T-cell (primary cell): ENCODE measurements at regions not wholly inside any gene's neighbourhood (a gene's known extent, or its start where the extent isn't known, plus 50 kb on each side); places are given as distances from the start of the nearest gene placed in this dataset.

ENCODE experiments used
- ATAC-seq, 4 experiments: fragments of 200-7000 bp in 3 of 4; fragments of 150-1000 bp in 1 of 4; cut with Tn5 transposase; replicated peaks in 1 of 4; 1 replicate in 3 of 4; 2 replicates in 1 of 4; pipeline ENCODE4 v1.10.0; 2021; ENCODE audit warnings: moderate library complexity in 3 of 4, mild to moderate bottlenecking in 2 of 4, moderate number of reproducible peaks in 1 of 4
- CTCF ChIA-PET, 2 donors: fragments of 300-600 bp; sonication (Branson Sonifier 250); formaldehyde crosslinking; loops; one replicate each; lab custom pipeline; 2022; ENCODE audit warnings: antibody characterized with exemption in 2 of 2; lab: Charles Lee
- POLR2A ChIA-PET, 2 donors: fragments of 300-600 bp; sonication (Branson Sonifier 250); formaldehyde crosslinking; loops; one replicate each; lab custom pipeline; 2022; ENCODE audit warnings: antibody characterized with exemption in 2 of 2; lab: Charles Lee
- DNase-seq, 35 experiments: peaks; one replicate each; pipeline versions ENCODE4 v3.0.0 to v3.0.0-alpha.2; 2013 to 2023
- H3K27ac ChIP-seq: one replicate; pipeline ENCODE4 v1.5.1; 2013; ENCODE audit warnings: low read length
- H3K27me3 ChIP-seq, 2 experiments: replicated peaks in 1 of 2; 1 replicate in 1 of 2; 2 replicates in 1 of 2; pipeline versions ENCODE4 v1.6.1 to v1.7.0; 2013; ENCODE audit warnings: low read length in 1 of 2, mixed read lengths in 1 of 2; ENCODE audit not compliant: control insufficient read depth in 2 of 2, insufficient read depth in 2 of 2; ENCODE audit errors: extremely low read depth in 1 of 2
- H3K36me3 ChIP-seq, 2 donors: 1 replicate in 1 of 2; 2 replicates in 1 of 2; pipeline versions ENCODE4 v1.6.1 to v1.7.0; 2013; ENCODE audit warnings: low read length in 1 of 2; ENCODE audit not compliant: control insufficient read depth in 2 of 2, insufficient read depth in 1 of 2; ENCODE audit errors: extremely low read depth in 1 of 2
- H3K4me1 ChIP-seq, 2 experiments: 1 replicate in 1 of 2; 2 replicates in 1 of 2; pipeline versions ENCODE4 v1.6.1 to v1.7.0; 2013; ENCODE audit warnings: low read length in 2 of 2, mixed read lengths in 1 of 2; ENCODE audit not compliant: insufficient read depth in 2 of 2, control insufficient read depth in 1 of 2; ENCODE audit errors: extremely low read depth in 1 of 2
- H3K4me3 ChIP-seq, 2 donors: 1 replicate in 1 of 2; 2 replicates in 1 of 2; pipeline versions ENCODE4 v1.5.1 to v1.7.0; 2013; ENCODE audit warnings: mild to moderate bottlenecking in 2 of 2, low read length in 1 of 2, moderate library complexity in 1 of 2; ENCODE audit not compliant: control insufficient read depth in 1 of 2; ENCODE audit errors: extremely low read depth in 1 of 2
- H3K9me3 ChIP-seq: 2 replicates; pipeline ENCODE4 v1.7.0; 2013
- H3K27ac Mint-ChIP-seq, 2 donors: one replicate each; pipeline ENCODE4 v1.8.0; 2020 to 2021; ENCODE audit warnings: mild to moderate bottlenecking in 2 of 2, mixed read lengths in 2 of 2
- H3K27me3 Mint-ChIP-seq, 2 donors: one replicate each; pipeline ENCODE4 v1.8.0; 2021 to 2022; ENCODE audit warnings: mixed read lengths in 2 of 2
- H3K36me3 Mint-ChIP-seq: one replicate; pipeline ENCODE4 v1.8.0; 2021; ENCODE audit warnings: mixed read lengths
- H3K4me1 Mint-ChIP-seq, 3 donors: one replicate each; pipeline ENCODE4 v1.8.0; 2020 to 2022; ENCODE audit warnings: mixed read lengths in 3 of 3, mild to moderate bottlenecking in 1 of 3
- H3K4me3 Mint-ChIP-seq, 3 donors: one replicate each; pipeline ENCODE4 v1.8.0; 2020 to 2022; ENCODE audit warnings: mild to moderate bottlenecking in 3 of 3, mixed read lengths in 3 of 3, moderate library complexity in 3 of 3
- H3K9me3 Mint-ChIP-seq, 3 donors: one replicate each; pipeline ENCODE4 v1.8.0; 2020 to 2022; ENCODE audit warnings: mixed read lengths in 3 of 3
- WGBS: methylation state at CpG from one replicate; pipeline ENCODE4 v1.1.5; 2013; ENCODE audit warnings: missing lambda C conversion rate; ENCODE audit not compliant: insufficient coverage; 5-methylcytosine and 5-hydroxymethylcytosine counted together

DNA sequence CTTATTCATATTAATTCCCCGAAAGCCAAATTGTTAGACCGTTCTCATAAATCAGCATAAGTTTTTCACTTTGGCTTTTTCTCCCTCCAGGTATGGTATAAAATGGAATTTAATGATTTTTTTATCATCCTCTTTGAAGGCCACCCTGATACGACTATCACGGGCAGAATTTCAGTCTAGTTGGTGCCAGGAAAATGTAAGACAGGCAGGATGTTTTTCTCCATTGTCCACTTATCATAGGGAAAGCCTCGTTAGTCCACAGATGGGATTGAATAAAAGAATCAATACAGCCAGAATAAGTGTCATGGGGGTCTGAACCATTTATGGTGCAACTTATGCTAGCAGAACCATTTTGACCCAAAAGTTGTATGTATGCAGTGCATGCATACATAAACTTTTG, 566.0 kb upstream of the ARGLU1 start:
- H3K27ac Mint-ChIP-seq, result no peak overlapping the region
- no peaks in the 10 kb centered on the region for H3K27me3 ChIP-seq
- no CpG with 5 or more reads among the region's 5 CpGs for WGBS
- no peaks in the 10 kb centered on the region for H3K4me1 ChIP-seq
- H3K27ac ChIP-seq, result no peak overlapping the region
- no peaks in the 10 kb centered on the region for H3K9me3 ChIP-seq
- no peaks in the 10 kb centered on the region for H3K27me3 Mint-ChIP-seq
- H3K9me3 Mint-ChIP-seq, result peaks cover 9 to 22% (median 13%) of the 10 kb centered on the region in 3 donors
- ATAC-seq, result no peak
- no peaks in the 10 kb centered on the region for H3K36me3 Mint-ChIP-seq
- no peak for DNase-seq
- no peak overlapping the region for H3K4me3 ChIP-seq
- no peak overlapping the region for H3K4me3 Mint-ChIP-seq
- H3K36me3 ChIP-seq, result no peaks in the 10 kb centered on the region
- CTCF ChIA-PET, result no interaction called here
- POLR2A ChIA-PET, result no interaction called here
- H3K4me1 Mint-ChIP-seq, result no peaks in the 10 kb centered on the region

DNA sequence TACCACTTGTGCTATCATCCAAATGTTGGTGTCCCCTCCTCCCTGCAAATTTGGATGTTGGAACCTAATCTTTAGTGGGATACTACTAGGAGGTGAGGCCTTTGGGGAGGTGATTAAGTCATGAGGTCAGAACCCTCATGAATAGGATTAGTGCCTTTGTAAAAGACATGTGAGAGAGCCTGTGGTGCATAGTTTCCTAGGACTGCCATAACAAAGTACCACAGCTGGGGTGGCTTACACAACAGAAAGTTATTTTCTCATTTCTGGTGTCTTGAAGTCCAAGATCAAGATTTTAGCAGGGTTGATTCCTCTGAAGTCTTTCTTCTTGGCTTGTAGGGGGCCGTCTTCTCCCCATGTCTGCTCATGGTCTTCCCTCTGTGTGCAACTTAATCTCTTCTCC, 562.6 kb upstream of the ARGLU1 start:
- H3K27me3 ChIP-seq, result no peaks in the 10 kb centered on the region
- Mint-ChIP-seq H3K4me1 (no peaks in the 10 kb centered on the region), H3K4me3 (no peak overlapping the region), H3K9me3 (peaks cover 14 to 21% (median 21%) of the 10 kb centered on the region in 3 donors), H3K27me3 (no peaks in the 10 kb centered on the region), H3K27ac (no peak overlapping the region), H3K36me3 (no peaks in the 10 kb centered on the region)
- H3K27ac ChIP-seq, result no peak overlapping the region
- H3K4me1 ChIP-seq, result no peaks in the 10 kb centered on the region
- ATAC-seq (no peak), DNase-seq (no peak)
- no peak overlapping the region for H3K4me3 ChIP-seq
- no CpG with 5 or more reads among the region's 1 CpG for WGBS
- H3K36me3 ChIP-seq, result no peaks in the 10 kb centered on the region
- H3K9me3 ChIP-seq, result no peaks in the 10 kb centered on the region
- ChIA-PET POLR2A (no interaction called here), CTCF (no interaction called here)

DNA sequence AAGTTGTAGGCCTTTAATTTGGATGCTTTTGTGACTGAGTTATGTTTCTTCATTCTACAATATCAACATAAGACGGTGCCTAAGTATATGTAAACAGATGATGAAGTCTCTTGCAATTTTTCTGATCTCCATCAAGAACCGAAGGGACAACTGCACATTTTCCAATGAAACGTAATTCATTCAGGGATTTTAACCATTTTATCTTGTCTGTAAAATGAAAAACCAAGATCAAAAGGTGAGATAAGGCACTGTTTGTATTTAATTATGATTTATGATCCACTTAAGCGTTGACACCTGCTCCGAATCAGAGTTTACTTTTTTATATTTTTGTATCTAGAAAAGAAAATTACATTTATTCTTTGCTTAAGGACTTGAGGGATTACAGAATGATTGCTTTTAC, 556.8 kb upstream of the ARGLU1 start:
- Mint-ChIP-seq H3K27ac (no peak overlapping the region), H3K27me3 (no peaks in the 10 kb centered on the region), H3K36me3 (no peaks in the 10 kb centered on the region), H3K9me3 (peaks cover 5 to 13% (median 6%) of the 10 kb centered on the region in 3 donors), H3K4me3 (no peak overlapping the region), H3K4me1 (no peaks in the 10 kb centered on the region)
- no CpG with 5 or more reads among the region's 5 CpGs for WGBS
- ChIA-PET CTCF (no interaction called here), POLR2A (no interaction called here)
- Histone ChIP-seq H3K27ac (no peak overlapping the region), H3K27me3 (no peaks in the 10 kb centered on the region), H3K4me3 (no peak overlapping the region), H3K9me3 (no peaks in the 10 kb centered on the region), H3K4me1 (no peaks in the 10 kb centered on the region), H3K36me3 (no peaks in the 10 kb centered on the region)
- no peak for ATAC-seq
- no peak for DNase-seq

DNA sequence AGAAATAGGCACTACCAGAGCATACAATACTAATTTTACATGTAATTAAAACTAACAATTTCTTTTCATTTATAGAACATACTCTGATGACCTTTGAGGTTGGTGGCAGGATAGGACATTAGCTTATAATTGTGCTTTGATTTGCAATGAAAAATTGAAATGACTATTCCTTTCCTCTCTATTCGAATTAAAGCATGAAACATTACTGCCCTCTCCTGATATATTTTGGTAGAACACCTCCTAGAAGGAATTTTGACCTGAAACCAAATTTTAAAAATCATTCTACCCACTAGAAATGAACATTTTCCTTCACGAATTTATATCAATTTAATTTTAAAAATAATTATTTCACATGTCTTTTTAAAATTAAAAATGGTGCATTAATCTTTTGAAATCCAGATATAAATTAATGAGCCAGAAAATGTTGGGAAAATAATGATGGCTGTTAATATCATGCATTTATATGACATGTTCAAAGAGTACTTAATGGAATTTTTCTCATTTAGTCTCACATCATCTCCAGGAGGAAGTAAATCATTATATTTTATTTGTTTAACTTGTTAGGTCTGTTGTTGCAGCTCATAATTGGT, 556.3 kb upstream of the ARGLU1 start:
- no peak for ATAC-seq
- Mint-ChIP-seq H3K27ac (no peak overlapping the region), H3K9me3 (peaks cover 5 to 13% (median 6%) of the 10 kb centered on the region in 3 donors), H3K27me3 (no peaks in the 10 kb centered on the region), H3K4me3 (no peak overlapping the region), H3K36me3 (no peaks in the 10 kb centered on the region), H3K4me1 (no peaks in the 10 kb centered on the region)
- Histone ChIP-seq H3K27ac (no peak overlapping the region), H3K4me3 (no peak overlapping the region), H3K36me3 (no peaks in the 10 kb centered on the region), H3K27me3 (no peaks in the 10 kb centered on the region), H3K9me3 (no peaks in the 10 kb centered on the region), H3K4me1 (no peaks in the 10 kb centered on the region)
- ChIA-PET POLR2A (no interaction called here), CTCF (no interaction called here)
- no peak for DNase-seq
- no CpG with 5 or more reads among the region's 2 CpGs for WGBS

DNA sequence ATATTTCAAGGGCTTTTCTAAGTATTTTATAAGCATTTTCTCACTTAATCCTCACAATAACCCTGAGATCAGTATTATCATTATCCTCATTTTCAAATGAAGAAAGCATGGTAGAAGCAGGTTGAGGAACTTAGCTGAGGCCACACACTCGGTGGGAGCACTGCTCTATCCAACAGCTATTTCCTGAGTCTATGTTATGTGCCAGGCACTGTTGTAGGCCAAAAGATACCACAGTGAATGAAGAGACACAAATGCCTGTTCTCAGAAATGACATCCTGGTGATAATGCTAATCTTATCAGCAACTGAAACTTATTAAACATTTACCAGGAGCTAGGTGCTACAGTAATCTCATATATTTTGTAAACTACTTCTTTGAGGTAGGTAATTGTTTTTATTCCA, 553.9 kb upstream of the ARGLU1 start:
- H3K4me1 Mint-ChIP-seq, result no peaks in the 10 kb centered on the region
- no peak for DNase-seq
- ChIA-PET CTCF (no interaction called here), POLR2A (no interaction called here)
- no peak overlapping the region for H3K27ac ChIP-seq
- H3K4me1 ChIP-seq, result no peaks in the 10 kb centered on the region
- peaks cover 0 to 6% of the 10 kb centered on the region in 2 donors for H3K27me3 Mint-ChIP-seq
- no peaks in the 10 kb centered on the region for H3K36me3 Mint-ChIP-seq
- H3K4me3 ChIP-seq, result no peak overlapping the region
- no peaks in the 10 kb centered on the region for H3K27me3 ChIP-seq
- no peak overlapping the region for H3K27ac Mint-ChIP-seq
- no peak overlapping the region for H3K4me3 Mint-ChIP-seq
- ATAC-seq, result no peak
- no CpG with 5 or more reads among the region's 1 CpG for WGBS
- H3K36me3 ChIP-seq, result no peaks in the 10 kb centered on the region
- no peaks in the 10 kb centered on the region for H3K9me3 Mint-ChIP-seq
- no peaks in the 10 kb centered on the region for H3K9me3 ChIP-seq

DNA sequence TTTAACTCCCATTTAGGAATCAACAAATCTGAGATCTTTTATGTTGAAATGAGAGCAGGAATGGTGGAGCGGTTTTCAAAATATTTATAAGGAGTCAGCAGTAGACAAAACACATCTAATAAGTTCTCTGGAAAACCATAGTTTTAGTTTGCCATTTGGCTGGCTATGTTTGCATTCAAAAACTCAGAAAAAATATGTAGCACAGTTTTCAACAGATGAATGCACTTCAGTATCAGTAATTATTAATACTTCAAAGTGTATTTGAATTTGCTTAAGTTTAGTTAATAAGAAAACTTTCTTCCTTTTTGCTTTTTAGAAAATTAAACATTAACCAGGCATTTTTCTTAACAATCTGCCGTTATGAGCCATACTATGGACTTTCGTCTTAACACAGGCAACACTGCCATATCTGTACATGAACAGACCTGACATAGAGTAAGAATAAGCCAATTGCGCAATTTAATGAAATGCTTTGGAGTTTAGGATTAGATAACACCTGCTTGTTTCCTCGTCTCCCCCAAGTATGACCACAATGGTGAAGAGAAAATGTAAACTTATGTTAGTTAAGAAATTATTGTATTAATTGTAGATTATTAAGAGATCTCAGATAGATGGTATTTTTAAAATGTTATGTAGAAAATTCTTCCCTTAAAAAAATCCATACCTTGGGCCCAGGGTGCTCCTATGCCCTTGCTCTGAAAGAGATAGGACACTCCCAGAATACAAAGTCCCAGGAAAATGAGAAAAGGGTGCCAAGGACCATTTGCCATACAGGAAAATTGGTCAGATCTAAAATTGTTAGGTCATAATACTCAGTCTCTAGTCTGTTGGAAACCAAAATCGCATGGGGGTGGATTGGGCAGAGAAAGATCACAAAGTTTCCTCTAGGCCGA, 552.3 kb upstream of the ARGLU1 start:
- H3K27ac ChIP-seq, result no peak overlapping the region
- DNase-seq (no peak), ATAC-seq (no peak)
- WGBS, result 79% methylated on average over 2 of the region's 7 CpGs
- no peaks in the 10 kb centered on the region for H3K9me3 ChIP-seq
- ChIA-PET POLR2A (no interaction called here), CTCF (no interaction called here)
- H3K4me1 ChIP-seq, result no peaks in the 10 kb centered on the region
- Mint-ChIP-seq H3K27me3 (peaks cover 0 to 6% of the 10 kb centered on the region in 2 donors), H3K27ac (no peak overlapping the region), H3K9me3 (peaks cover 0 to 5% (median 0%) of the 10 kb centered on the region in 3 donors), H3K4me1 (no peaks in the 10 kb centered on the region), H3K4me3 (no peak overlapping the region), H3K36me3 (no peaks in the 10 kb centered on the region)
- H3K27me3 ChIP-seq, result no peaks in the 10 kb centered on the region
- no peak overlapping the region for H3K4me3 ChIP-seq
- no peaks in the 10 kb centered on the region for H3K36me3 ChIP-seq
